Caco-2 (cell line): ENCODE measurements at regions not wholly inside any gene's neighbourhood (a gene's known extent, or its start where the extent isn't known, plus 50 kb on each side); places are given as distances from the start of the nearest gene placed in this dataset.
A peak's percentile ranks its signal among the peaks of the same experiment; 100 is the strongest.

Experiments
- BruUV-seq: library from RNA; stranded (reverse); fragments of 400-500 nt; replicated peaks from 2 replicates; lab custom pipeline; 2021; lab: Mats Ljungman, UMichigan
- CTCF ChIA-PET: fragments of 300-600 bp; sonication (Branson Sonifier 250); formaldehyde crosslinking; loops from one replicate; lab custom pipeline; 2022; ENCODE audit warnings: antibody characterized with exemption; lab: Charles Lee
- POLR2A ChIA-PET: fragments of 300-600 bp; sonication (Branson Sonifier 250); formaldehyde crosslinking; loops from one replicate; lab custom pipeline; 2022; ENCODE audit warnings: antibody characterized with exemption; lab: Charles Lee
- DNase-seq, 2 experiments: peaks; one replicate each; pipeline versions ENCODE4 v3.0.0 to v3.0.0-alpha.2; 2020 to 2022
- H3K27me3 ChIP-seq: replicated peaks from 2 replicates; pipeline ENCODE4 v1.6.0; 2011; ENCODE audit warnings: low read length; ENCODE audit not compliant: control insufficient read depth, insufficient read depth
- H3K36me3 ChIP-seq: 2 replicates; pipeline ENCODE4 v1.5.1; 2011; ENCODE audit warnings: low read length; ENCODE audit not compliant: control insufficient read depth, insufficient read depth
- H3K4me1 ChIP-seq: fragments of 250-450 bp; sonication (Bioruptor Pico); 2 replicates; pipeline ENCODE4 v1.5.1; 2020; ENCODE audit warnings: mild to moderate bottlenecking
- H3K4me3 ChIP-seq: 2 replicates; pipeline ENCODE4 v1.5.1; 2011; ENCODE audit warnings: low read depth, mild to moderate bottlenecking, control low read depth, low read length
- H3K9me3 ChIP-seq: fragments of 250-450 bp; sonication (Bioruptor Pico); 2 replicates; pipeline ENCODE4 v1.5.1; 2020; ENCODE audit warnings: mild to moderate bottlenecking, moderate library complexity
- H3K27ac Mint-ChIP-seq: one replicate; pipeline ENCODE4 v1.8.0; 2022; ENCODE audit warnings: mixed read lengths; ENCODE audit not compliant: unreplicated experiment
- H3K27me3 Mint-ChIP-seq: one replicate; pipeline ENCODE4 v1.8.0; 2022; ENCODE audit warnings: mixed read lengths; ENCODE audit not compliant: insufficient read depth, unreplicated experiment
- H3K36me3 Mint-ChIP-seq: one replicate; pipeline ENCODE4 v1.8.0; 2022; ENCODE audit warnings: mild to moderate bottlenecking, mixed read lengths; ENCODE audit not compliant: insufficient read depth, unreplicated experiment
- H3K4me1 Mint-ChIP-seq: one replicate; pipeline ENCODE4 v1.8.0; 2022; ENCODE audit warnings: low read depth, mixed read lengths; ENCODE audit not compliant: unreplicated experiment
- H3K4me3 Mint-ChIP-seq: one replicate; pipeline ENCODE4 v1.8.0; 2022; ENCODE audit warnings: mild to moderate bottlenecking, moderate library complexity, mixed read lengths; ENCODE audit not compliant: unreplicated experiment
- H3K9me3 Mint-ChIP-seq: one replicate; pipeline ENCODE4 v1.8.0; 2022; ENCODE audit warnings: mixed read lengths; ENCODE audit not compliant: unreplicated experiment
- CTCF ChIP-seq, 2 experiments: fragments of 200-600 bp in 1 of 2; IDR thresholded peaks; 1 replicate in 1 of 2; 2 replicates in 1 of 2; pipeline versions ENCODE4 v1.5.1 to v1.8.0; 2011 to 2022; ENCODE audit warnings: antibody characterized with exemption in 1 of 2, control low read depth in 1 of 2, inconsistent platforms in 1 of 2, low read depth in 1 of 2, low read length in 1 of 2, mild to moderate bottlenecking in 1 of 2, moderate library complexity in 1 of 2; ENCODE audit not compliant: insufficient read depth in 1 of 2, severe bottlenecking in 1 of 2, unreplicated experiment in 1 of 2
- intact Hi-C: fragments of 100-400 bp; cut with micrococcal nuclease; formaldehyde crosslinking; loops from one replicate; pipeline ENCODE4 v1.10.0; 2022; ENCODE audit not compliant: unreplicated experiment

- Histone ChIP-seq H3K27me3 (no peaks in the 10 kb centered on the region), H3K4me1 (peaks cover 49% of the 10 kb centered on the region), H3K9me3 (no peaks in the 10 kb centered on the region), H3K4me3 (no peak overlapping the region), H3K36me3 (no peaks in the 10 kb centered on the region)
- intact Hi-C loops = no loop called here
- Mint-ChIP-seq H3K27ac (peak overlapping the region; percentile 67), H3K9me3 (no peaks in the 10 kb centered on the region), H3K27me3 (no peaks in the 10 kb centered on the region), H3K4me3 (no peak overlapping the region), H3K36me3 (no peaks in the 10 kb centered on the region), H3K4me1 (peaks cover 42% of the 10 kb centered on the region)
- BruUV-seq = no TSS peak
- CTCF ChIA-PET = no interaction called here
- no peak for DNase-seq
- POLR2A ChIA-PET = no interaction called here
- TF ChIP-seq CTCF (IDR thresholded peaks at IDR 0.05; ENCODE audit: insufficient read depth in 1 of 2, low read depth in 1 of 2, low read length in 1 of 2, severe bottlenecking in 1 of 2, unreplicated experiment in 1 of 2) = no peak
These were observed 99.4 kb upstream of the JUN start for GRCh38 chr1:58883037-58883887.

GRCh38 chr1:58883888-58884482, 100.1 kb upstream of the JUN start:
- Mint-ChIP-seq H3K36me3 (no peaks in the 10 kb centered on the region), H3K27me3 (no peaks in the 10 kb centered on the region), H3K4me3 (no peak overlapping the region), H3K4me1 (peaks cover 42% of the 10 kb centered on the region), H3K9me3 (no peaks in the 10 kb centered on the region), H3K27ac (peak overlapping the region; percentile 78)
- Histone ChIP-seq H3K36me3 (no peaks in the 10 kb centered on the region), H3K4me3 (no peak overlapping the region), H3K4me1 (peaks cover 49% of the 10 kb centered on the region), H3K27me3 (no peaks in the 10 kb centered on the region), H3K9me3 (no peaks in the 10 kb centered on the region)
- ChIA-PET POLR2A (no interaction called here), CTCF (no interaction called here)
- DNase-seq = no peak
- TF ChIP-seq CTCF (IDR thresholded peaks at IDR 0.05; ENCODE audit: insufficient read depth in 1 of 2, low read depth in 1 of 2, low read length in 1 of 2, severe bottlenecking in 1 of 2, unreplicated experiment in 1 of 2) = no peak
- BruUV-seq = no TSS peak
- intact Hi-C loops = no loop called here

- Mint-ChIP-seq H3K27me3 (no peaks in the 10 kb centered on the region), H3K4me1 (peaks cover 42% of the 10 kb centered on the region), H3K27ac (peak overlapping the region; percentile 78), H3K36me3 (no peaks in the 10 kb centered on the region), H3K9me3 (no peaks in the 10 kb centered on the region), H3K4me3 (peak overlapping the region; percentile 42)
- H3K27me3 ChIP-seq = no peaks in the 10 kb centered on the region
- DNase-seq = peak; percentile 87 to 93
- no peak for TF ChIP-seq CTCF (IDR thresholded peaks at IDR 0.05; ENCODE audit: insufficient read depth in 1 of 2, low read depth in 1 of 2, low read length in 1 of 2, severe bottlenecking in 1 of 2, unreplicated experiment in 1 of 2)
- POLR2A ChIA-PET = interaction anchor here (0.6 to 1.0 kb wide), 2 partner anchors 26 to 101 kb away, joined by 3 read pairs; partner anchors contain the start of gene JUN
- BruUV-seq = TSS peak; percentile 83
- H3K4me1 ChIP-seq = peaks cover 49% of the 10 kb centered on the region
- no peaks in the 10 kb centered on the region for H3K9me3 ChIP-seq
- H3K36me3 ChIP-seq = no peaks in the 10 kb centered on the region
- intact Hi-C loops = loop anchor here (1.0 kb wide), 5 partner anchors 14 to 205 kb away; no protein-coding TSS in a partner anchor
- CTCF ChIA-PET = interaction anchor here (1.2 kb wide), 1 partner anchor 45 kb away, joined by 4 read pairs; no protein-coding TSS in a partner anchor
- no peak overlapping the region for H3K4me3 ChIP-seq
These were observed 101.1 kb upstream of the JUN start for GRCh38 chr1:58884706-58885661.
